A549 (cell line): ENCODE measurements at regions not wholly inside any gene's neighbourhood (a gene's known extent, or its start where the extent isn't known, plus 50 kb on each side); places are given as distances from the start of the nearest gene placed in this dataset.
A peak's percentile ranks its signal among the peaks of the same experiment; 100 is the strongest.

Source experiments
- ATAC-seq, 2 experiments: fragments of 200-7000 bp in 1 of 2; fragments of >200 bp in 1 of 2; cut with Nextera tagmentation in 1 of 2; cut with Tn5 transposase in 1 of 2; 3 replicates each; pipeline versions ENCODE4 v1.8.0 to v1.9.1; 2018 to 2020; ENCODE audit warnings: mild to moderate bottlenecking in 1 of 2, moderate library complexity in 1 of 2
- CTCF ChIA-PET: fragments of 300-600 bp; sonication (Branson Sonifier 250); formaldehyde crosslinking; extraction: SDS; loops from one replicate; lab custom pipeline; 2021; ENCODE audit warnings: antibody characterized with exemption, inconsistent platforms; lab: Yijun Ruan, JAX
- POLR2A ChIA-PET: fragments of 350-600 bp; formaldehyde crosslinking; extraction: SDS; loops from one replicate; lab custom pipeline; 2021; ENCODE audit warnings: antibody characterized with exemption, inconsistent platforms; lab: Yijun Ruan, JAX
- DNase-seq, 2 experiments: peaks; one replicate each; pipeline versions ENCODE4 v3.0.0 to v3.0.0-alpha.2; 2011 to 2016; ENCODE audit warnings: low read depth in 1 of 2, low spot score in 1 of 2
- FAIRE-seq: peaks from 2 replicates; lab custom pipeline; 2011; peaks lifted over from hg19 to GRCh38; lab: Jason Lieb, UNC
- H3K27ac ChIP-seq, 2 experiments: fragments of >200 bp; sonication (Bioruptor Twin); formaldehyde crosslinking; 3 replicates each; pipeline ENCODE4 v1.5.1; 2016 to 2017
- H3K4me1 ChIP-seq: fragments of >200 bp; sonication (Bioruptor Twin); formaldehyde crosslinking; 3 replicates; pipeline ENCODE4 v1.6.1; 2016
- H3K4me2 ChIP-seq: fragments of >200 bp; sonication (Bioruptor Twin); formaldehyde crosslinking; 3 replicates; pipeline ENCODE4 v1.6.1; 2016
- H3K4me3 ChIP-seq: fragments of >200 bp; sonication (Bioruptor Twin); formaldehyde crosslinking; 3 replicates; pipeline ENCODE4 v1.5.1; 2016
- H3K9me3 ChIP-seq: fragments of >200 bp; sonication (Bioruptor Twin); formaldehyde crosslinking; 3 replicates; pipeline ENCODE4 v1.6.1; 2016
- CBX8 ChIP-seq: fragments of 200-600 bp; sonication (generic); IDR thresholded peaks from 2 replicates; pipeline ENCODE4 v1.6.1; 2016
- CHD4 ChIP-seq: fragments of 200-600 bp; sonication (generic); IDR thresholded peaks from 2 replicates; pipeline ENCODE4 v1.6.1; 2016; ENCODE audit warnings: antibody characterized with exemption, mild to moderate bottlenecking, borderline replicate concordance
- EHMT2 ChIP-seq: fragments of 200-600 bp; sonication (generic); IDR thresholded peaks from 2 replicates; pipeline ENCODE4 v1.6.1; 2016; ENCODE audit warnings: antibody characterized with exemption, low read depth, mild to moderate bottlenecking, moderate library complexity
- EP300 ChIP-seq, 2 experiments: fragments of >200 bp; sonication (Bioruptor Twin); formaldehyde crosslinking; IDR thresholded peaks; 2 replicates in 1 of 2; 3 replicates in 1 of 2; pipeline ENCODE4 v1.6.1; 2016 to 2017
- FOSB ChIP-seq: fragments of 250-450 bp; sonication (Bioruptor Pico); IDR thresholded peaks from 2 replicates; pipeline ENCODE4 v1.5.0; 2020; ENCODE audit warnings: mild to moderate bottlenecking, moderate library complexity
- FOXS1 ChIP-seq: fragments of 250-450 bp; sonication (Bioruptor Pico); IDR thresholded peaks from 2 replicates; pipeline ENCODE4 v1.5.0; 2020; ENCODE audit warnings: mild to moderate bottlenecking, moderate library complexity
- GATA3 ChIP-seq: IDR thresholded peaks from 2 replicates; pipeline ENCODE4 v1.6.1; 2012; ENCODE audit warnings: borderline replicate concordance
- HOXB13 ChIP-seq: fragments of 250-450 bp; sonication (Bioruptor Pico); IDR thresholded peaks from 2 replicates; pipeline ENCODE4 v1.5.0; 2020; ENCODE audit warnings: low read depth, mild to moderate bottlenecking, moderate library complexity
- KDM5A ChIP-seq: fragments of 200-600 bp; sonication (generic); IDR thresholded peaks from 2 replicates; pipeline ENCODE4 v1.6.1; 2016; ENCODE audit warnings: antibody characterized with exemption, mild to moderate bottlenecking
- MAZ ChIP-seq: fragments of 150-350 bp; IDR thresholded peaks from 2 replicates; pipeline ENCODE4 v1.6.1; 2014; ENCODE audit warnings: antibody characterized with exemption, low read depth, low read length, borderline replicate concordance
- NPAS2 ChIP-seq: fragments of 250-450 bp; sonication (Bioruptor Pico); IDR thresholded peaks from 2 replicates; pipeline ENCODE4 v1.8.0; 2022; ENCODE audit warnings: mild to moderate bottlenecking, moderate library complexity, borderline replicate concordance
- POLR2AphosphoS2 ChIP-seq: conservative IDR thresholded peaks from 2 replicates; pipeline ENCODE4 v1.6.1; 2012; ENCODE audit warnings: low read length, improper control_type of control experiment, inconsistent platforms
- RARB ChIP-seq: fragments of 250-450 bp; sonication (Bioruptor Pico); IDR thresholded peaks from 2 replicates; pipeline ENCODE4 v1.8.0; 2021; ENCODE audit warnings: mild to moderate bottlenecking, moderate library complexity
- TFCP2L1 ChIP-seq: fragments of 250-450 bp; sonication (Bioruptor Pico); IDR thresholded peaks from 2 replicates; pipeline ENCODE4 v1.5.0; 2021; ENCODE audit warnings: mild to moderate bottlenecking
- TP53 ChIP-seq: fragments of 250-450 bp; sonication (Bioruptor Pico); IDR thresholded peaks from 2 replicates; pipeline ENCODE4 v1.5.0; 2021; ENCODE audit warnings: mild to moderate bottlenecking, moderate library complexity
- ZC3H11A ChIP-seq: fragments of 450-650 bp; IDR thresholded peaks from 2 replicates; pipeline ENCODE4 v1.6.1; 2014; ENCODE audit warnings: antibody characterized with exemption, mild to moderate bottlenecking
- WGBS: methylation state at CpG from one replicate; pipeline ENCODE4 v1.1.6; 2017; ENCODE audit errors: missing lambda C conversion rate; 5-methylcytosine and 5-hydroxymethylcytosine counted together
- TF ChIP-seq, protein P1 (sequence below): fragments of >200 bp; sonication (Bioruptor Twin); formaldehyde crosslinking; IDR thresholded peaks from 3 replicates; pipeline ENCODE4 v1.5.1; 2016
- TF ChIP-seq, protein P2 (sequence below): IDR thresholded peaks from 2 replicates; pipeline ENCODE4 v1.6.1; 2012; ENCODE audit warnings: low read depth, borderline replicate concordance
- TF ChIP-seq, protein P3 (sequence below): fragments of >200 bp; sonication (Bioruptor Twin); formaldehyde crosslinking; IDR thresholded peaks from 3 replicates; pipeline ENCODE4 v1.6.1; 2016
- TF ChIP-seq, protein P4 (sequence below): fragments of 200-600 bp; sonication (generic); IDR thresholded peaks from 2 replicates; pipeline ENCODE4 v1.6.1; 2016; ENCODE audit warnings: antibody characterized with exemption, mild to moderate bottlenecking, moderate library complexity
- TF ChIP-seq, protein P5 (sequence below): fragments of 250-450 bp; sonication (Bioruptor Pico); IDR thresholded peaks from 2 replicates; pipeline ENCODE4 v1.5.0; 2021; ENCODE audit warnings: mild to moderate bottlenecking, moderate library complexity, borderline replicate concordance
- TF ChIP-seq, protein P6 (sequence below): IDR thresholded peaks from 2 replicates; pipeline ENCODE4 v1.6.1; 2012

DNA sequence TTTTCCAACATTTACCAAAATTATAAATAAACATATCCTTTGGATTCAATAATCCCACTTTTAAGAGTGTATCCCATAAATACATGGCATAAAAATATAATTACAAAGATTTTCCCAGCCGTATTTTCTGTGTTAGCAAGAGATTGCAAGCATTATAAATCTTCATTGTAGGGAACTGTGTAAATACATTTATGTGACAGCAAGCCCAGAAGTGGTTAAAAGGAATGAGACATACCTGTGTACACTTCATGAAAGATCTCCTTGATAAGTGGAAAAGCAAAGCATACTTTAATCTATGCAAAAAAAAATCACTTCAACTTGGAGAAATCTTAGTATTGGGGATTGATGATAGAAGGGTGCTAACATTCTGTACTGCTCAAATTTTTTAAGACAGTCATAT lies 173.1 kb downstream of the GASK1B start:
- WGBS: 45% methylated on average over 1 of the region's 1 CpG
- peaks cover 6% of the 10 kb centered on the region; the same call in 2 of the 3 replicates for H3K4me1 ChIP-seq
- no peak overlapping the region for H3K4me2 ChIP-seq
- ChIA-PET POLR2A (no interaction called here), CTCF (no interaction called here)
- no peak for ATAC-seq
- H3K27ac ChIP-seq: no peak overlapping the region
- TF ChIP-seq ZC3H11A (no peak), KDM5A (no peak), TFCP2L1 (no peak), FOSB (CRISPR knock-in tag) (no peak), RARB (CRISPR knock-in tag) (no peak)
- TF ChIP-seq, all 56 proteins: peak for 0
- no peak overlapping the region for H3K4me3 ChIP-seq
- FAIRE-seq: no peak
- H3K9me3 ChIP-seq: no peaks in the 10 kb centered on the region
- no peak for DNase-seq

DNA sequence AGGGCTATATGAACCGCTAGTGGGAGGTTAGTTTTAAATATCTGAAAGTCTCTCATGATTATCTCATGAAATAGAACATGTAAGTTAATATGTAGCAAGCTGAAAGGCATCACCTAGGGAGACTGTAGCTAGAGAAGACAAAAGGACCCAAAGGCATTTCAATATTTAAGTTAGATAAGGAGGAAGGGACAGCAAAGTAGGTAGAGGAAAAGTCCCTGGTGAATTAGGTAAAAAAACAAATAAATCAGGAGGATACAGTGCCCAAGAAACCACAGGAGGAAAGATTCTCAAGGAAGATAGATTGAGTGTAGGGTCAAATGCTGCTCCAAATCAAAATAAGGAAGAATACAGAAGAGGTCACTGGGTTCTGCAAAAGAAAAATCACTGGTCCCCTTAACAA lies 175.5 kb downstream of the GASK1B start:
- Histone ChIP-seq H3K27ac (peak overlapping the region in 1 of 2 experiments; percentile 32; a peak in 1 of 6 replicates), H3K9me3 (no peaks in the 10 kb centered on the region), H3K4me1 (peaks cover 25% of the 10 kb centered on the region; the same call in 2 of the 3 replicates), H3K4me2 (no peak overlapping the region), H3K4me3 (no peak overlapping the region)
- FAIRE-seq (no peak), DNase-seq (no peak), ATAC-seq (no peak)
- CTCF ChIA-PET: interaction anchor here (1.8 kb wide), 1 partner anchor 196 kb away, joined by 6 read pairs; no protein-coding TSS in a partner anchor
- 82% methylated on average over 1 of the region's 1 CpG for WGBS
- TF ChIP-seq HOXB13: no peak
- no peak for TF ChIP-seq GATA3
- no peak for TF ChIP-seq FOXS1
- no peak for TF ChIP-seq POLR2AphosphoS2
- TF ChIP-seq, protein P1, sequence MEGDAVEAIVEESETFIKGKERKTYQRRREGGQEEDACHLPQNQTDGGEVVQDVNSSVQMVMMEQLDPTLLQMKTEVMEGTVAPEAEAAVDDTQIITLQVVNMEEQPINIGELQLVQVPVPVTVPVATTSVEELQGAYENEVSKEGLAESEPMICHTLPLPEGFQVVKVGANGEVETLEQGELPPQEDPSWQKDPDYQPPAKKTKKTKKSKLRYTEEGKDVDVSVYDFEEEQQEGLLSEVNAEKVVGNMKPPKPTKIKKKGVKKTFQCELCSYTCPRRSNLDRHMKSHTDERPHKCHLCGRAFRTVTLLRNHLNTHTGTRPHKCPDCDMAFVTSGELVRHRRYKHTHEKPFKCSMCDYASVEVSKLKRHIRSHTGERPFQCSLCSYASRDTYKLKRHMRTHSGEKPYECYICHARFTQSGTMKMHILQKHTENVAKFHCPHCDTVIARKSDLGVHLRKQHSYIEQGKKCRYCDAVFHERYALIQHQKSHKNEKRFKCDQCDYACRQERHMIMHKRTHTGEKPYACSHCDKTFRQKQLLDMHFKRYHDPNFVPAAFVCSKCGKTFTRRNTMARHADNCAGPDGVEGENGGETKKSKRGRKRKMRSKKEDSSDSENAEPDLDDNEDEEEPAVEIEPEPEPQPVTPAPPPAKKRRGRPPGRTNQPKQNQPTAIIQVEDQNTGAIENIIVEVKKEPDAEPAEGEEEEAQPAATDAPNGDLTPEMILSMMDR: no peak
- no peak for TF ChIP-seq EHMT2
- no peak for TF ChIP-seq CBX8
- no peak for TF ChIP-seq TP53 (CRISPR knock-in tag)
- TF ChIP-seq, protein P2, sequence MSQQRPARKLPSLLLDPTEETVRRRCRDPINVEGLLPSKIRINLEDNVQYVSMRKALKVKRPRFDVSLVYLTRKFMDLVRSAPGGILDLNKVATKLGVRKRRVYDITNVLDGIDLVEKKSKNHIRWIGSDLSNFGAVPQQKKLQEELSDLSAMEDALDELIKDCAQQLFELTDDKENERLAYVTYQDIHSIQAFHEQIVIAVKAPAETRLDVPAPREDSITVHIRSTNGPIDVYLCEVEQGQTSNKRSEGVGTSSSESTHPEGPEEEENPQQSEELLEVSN: no peak
- TF ChIP-seq MAZ: no peak
- TF ChIP-seq, protein P3, sequence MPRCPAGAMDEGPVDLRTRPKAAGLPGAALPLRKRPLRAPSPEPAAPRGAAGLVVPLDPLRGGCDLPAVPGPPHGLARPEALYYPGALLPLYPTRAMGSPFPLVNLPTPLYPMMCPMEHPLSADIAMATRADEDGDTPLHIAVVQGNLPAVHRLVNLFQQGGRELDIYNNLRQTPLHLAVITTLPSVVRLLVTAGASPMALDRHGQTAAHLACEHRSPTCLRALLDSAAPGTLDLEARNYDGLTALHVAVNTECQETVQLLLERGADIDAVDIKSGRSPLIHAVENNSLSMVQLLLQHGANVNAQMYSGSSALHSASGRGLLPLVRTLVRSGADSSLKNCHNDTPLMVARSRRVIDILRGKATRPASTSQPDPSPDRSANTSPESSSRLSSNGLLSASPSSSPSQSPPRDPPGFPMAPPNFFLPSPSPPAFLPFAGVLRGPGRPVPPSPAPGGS: no peak
- TF ChIP-seq, protein P4, sequence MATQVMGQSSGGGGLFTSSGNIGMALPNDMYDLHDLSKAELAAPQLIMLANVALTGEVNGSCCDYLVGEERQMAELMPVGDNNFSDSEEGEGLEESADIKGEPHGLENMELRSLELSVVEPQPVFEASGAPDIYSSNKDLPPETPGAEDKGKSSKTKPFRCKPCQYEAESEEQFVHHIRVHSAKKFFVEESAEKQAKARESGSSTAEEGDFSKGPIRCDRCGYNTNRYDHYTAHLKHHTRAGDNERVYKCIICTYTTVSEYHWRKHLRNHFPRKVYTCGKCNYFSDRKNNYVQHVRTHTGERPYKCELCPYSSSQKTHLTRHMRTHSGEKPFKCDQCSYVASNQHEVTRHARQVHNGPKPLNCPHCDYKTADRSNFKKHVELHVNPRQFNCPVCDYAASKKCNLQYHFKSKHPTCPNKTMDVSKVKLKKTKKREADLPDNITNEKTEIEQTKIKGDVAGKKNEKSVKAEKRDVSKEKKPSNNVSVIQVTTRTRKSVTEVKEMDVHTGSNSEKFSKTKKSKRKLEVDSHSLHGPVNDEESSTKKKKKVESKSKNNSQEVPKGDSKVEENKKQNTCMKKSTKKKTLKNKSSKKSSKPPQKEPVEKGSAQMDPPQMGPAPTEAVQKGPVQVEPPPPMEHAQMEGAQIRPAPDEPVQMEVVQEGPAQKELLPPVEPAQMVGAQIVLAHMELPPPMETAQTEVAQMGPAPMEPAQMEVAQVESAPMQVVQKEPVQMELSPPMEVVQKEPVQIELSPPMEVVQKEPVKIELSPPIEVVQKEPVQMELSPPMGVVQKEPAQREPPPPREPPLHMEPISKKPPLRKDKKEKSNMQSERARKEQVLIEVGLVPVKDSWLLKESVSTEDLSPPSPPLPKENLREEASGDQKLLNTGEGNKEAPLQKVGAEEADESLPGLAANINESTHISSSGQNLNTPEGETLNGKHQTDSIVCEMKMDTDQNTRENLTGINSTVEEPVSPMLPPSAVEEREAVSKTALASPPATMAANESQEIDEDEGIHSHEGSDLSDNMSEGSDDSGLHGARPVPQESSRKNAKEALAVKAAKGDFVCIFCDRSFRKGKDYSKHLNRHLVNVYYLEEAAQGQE: no peak
- TF ChIP-seq, protein P5, sequence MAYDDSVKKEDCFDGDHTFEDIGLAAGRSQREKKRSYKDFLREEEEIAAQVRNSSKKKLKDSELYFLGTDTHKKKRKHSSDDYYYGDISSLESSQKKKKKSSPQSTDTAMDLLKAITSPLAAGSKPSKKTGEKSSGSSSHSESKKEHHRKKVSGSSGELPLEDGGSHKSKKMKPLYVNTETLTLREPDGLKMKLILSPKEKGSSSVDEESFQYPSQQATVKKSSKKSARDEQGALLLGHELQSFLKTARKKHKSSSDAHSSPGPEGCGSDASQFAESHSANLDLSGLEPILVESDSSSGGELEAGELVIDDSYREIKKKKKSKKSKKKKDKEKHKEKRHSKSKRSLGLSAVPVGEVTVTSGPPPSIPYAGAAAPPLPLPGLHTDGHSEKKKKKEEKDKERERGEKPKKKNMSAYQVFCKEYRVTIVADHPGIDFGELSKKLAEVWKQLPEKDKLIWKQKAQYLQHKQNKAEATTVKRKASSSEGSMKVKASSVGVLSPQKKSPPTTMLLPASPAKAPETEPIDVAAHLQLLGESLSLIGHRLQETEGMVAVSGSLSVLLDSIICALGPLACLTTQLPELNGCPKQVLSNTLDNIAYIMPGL: no peak
- TF ChIP-seq NPAS2 (CRISPR knock-in tag): no peak
- TF ChIP-seq EP300 (IDR thresholded peaks at IDR 0.05): no peak
- TF ChIP-seq CHD4: no peak
- TF ChIP-seq, protein P6, sequence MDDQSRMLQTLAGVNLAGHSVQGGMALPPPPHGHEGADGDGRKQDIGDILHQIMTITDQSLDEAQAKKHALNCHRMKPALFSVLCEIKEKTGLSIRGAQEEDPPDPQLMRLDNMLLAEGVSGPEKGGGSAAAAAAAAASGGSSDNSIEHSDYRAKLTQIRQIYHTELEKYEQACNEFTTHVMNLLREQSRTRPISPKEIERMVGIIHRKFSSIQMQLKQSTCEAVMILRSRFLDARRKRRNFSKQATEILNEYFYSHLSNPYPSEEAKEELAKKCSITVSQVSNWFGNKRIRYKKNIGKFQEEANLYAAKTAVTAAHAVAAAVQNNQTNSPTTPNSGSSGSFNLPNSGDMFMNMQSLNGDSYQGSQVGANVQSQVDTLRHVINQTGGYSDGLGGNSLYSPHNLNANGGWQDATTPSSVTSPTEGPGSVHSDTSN: no peak
- POLR2A ChIA-PET: no interaction called here
